Nephron (organoid): ENCODE measurements at regions not wholly inside any gene's neighbourhood (a gene's known extent, or its start where the extent isn't known, plus 50 kb on each side); places are given as distances from the start of the nearest gene placed in this dataset.

Experiments
- H3K27ac Mint-ChIP-seq, 3 experiments: 2 replicates each; pipeline ENCODE4 v1.8.0; 2020; ENCODE audit warnings: mixed read lengths in 3 of 3, mild to moderate bottlenecking in 2 of 3, moderate library complexity in 1 of 3
- H3K27me3 Mint-ChIP-seq: 2 replicates; pipeline ENCODE4 v1.8.0; 2021; ENCODE audit warnings: low read depth, mild to moderate bottlenecking, moderate library complexity, mixed read lengths
- H3K36me3 Mint-ChIP-seq: 2 replicates; pipeline ENCODE4 v1.8.0; 2020; ENCODE audit warnings: low read depth, mixed read lengths
- H3K4me1 Mint-ChIP-seq: 2 replicates; pipeline ENCODE4 v1.8.0; 2020; ENCODE audit warnings: mixed read lengths
- H3K4me3 Mint-ChIP-seq, 3 experiments: 2 replicates each; pipeline ENCODE4 v1.8.0; 2020; ENCODE audit warnings: mild to moderate bottlenecking in 3 of 3, mixed read lengths in 3 of 3, moderate library complexity in 2 of 3
- H3K9me3 Mint-ChIP-seq: 2 replicates; pipeline ENCODE4 v1.8.0; 2020; ENCODE audit warnings: mixed read lengths
- CTCF ChIP-seq, 3 experiments: fragments of 200-600 bp; sonication (generic); IDR thresholded peaks; one replicate each; pipeline ENCODE4 v1.5.0; 2021; ENCODE audit warnings: antibody characterized with exemption in 3 of 3; ENCODE audit not compliant: unreplicated experiment in 3 of 3

GRCh38 chr2:103667335-103667884 is 905.6 kb downstream of the TMEM182 start:
- Mint-ChIP-seq H3K9me3 (no peaks in the 10 kb centered on the region), H3K27me3 (no peaks in the 10 kb centered on the region)
- TF ChIP-seq CTCF (IDR thresholded peaks at IDR 0.05; ENCODE audit: unreplicated experiment in 3 of 3), result no peak

GRCh38 chr2:103669531-103669930 is 907.7 kb downstream of the TMEM182 start:
- Mint-ChIP-seq H3K4me3 (no peak overlapping the region), H3K9me3 (no peaks in the 10 kb centered on the region), H3K36me3 (no peaks in the 10 kb centered on the region), H3K27me3 (no peaks in the 10 kb centered on the region), H3K4me1 (no peaks in the 10 kb centered on the region), H3K27ac (no peak overlapping the region)
- TF ChIP-seq CTCF (IDR thresholded peaks at IDR 0.05; ENCODE audit: unreplicated experiment in 3 of 3), result no peak

More at GRCh38 chr2:103667335-103667884, 905.6 kb downstream of the TMEM182 start:
- no peak overlapping the region for H3K27ac Mint-ChIP-seq
- no peaks in the 10 kb centered on the region for H3K4me1 Mint-ChIP-seq
- no peak overlapping the region for H3K4me3 Mint-ChIP-seq
- no peaks in the 10 kb centered on the region for H3K36me3 Mint-ChIP-seq
